ENCODE measurements at regions not wholly inside any gene's neighbourhood (a gene's known extent, or its start where the extent isn't known, plus 50 kb on each side); places are given as distances from the start of the nearest gene placed in this dataset.
A peak's percentile ranks its signal among the peaks of the same experiment; 100 is the strongest.
"Not testable (repeated sequence)": the region's sequence is repeated elsewhere in the genome, so short reads cannot be mapped to it uniquely, and the experiment has no call there.

DNA sequence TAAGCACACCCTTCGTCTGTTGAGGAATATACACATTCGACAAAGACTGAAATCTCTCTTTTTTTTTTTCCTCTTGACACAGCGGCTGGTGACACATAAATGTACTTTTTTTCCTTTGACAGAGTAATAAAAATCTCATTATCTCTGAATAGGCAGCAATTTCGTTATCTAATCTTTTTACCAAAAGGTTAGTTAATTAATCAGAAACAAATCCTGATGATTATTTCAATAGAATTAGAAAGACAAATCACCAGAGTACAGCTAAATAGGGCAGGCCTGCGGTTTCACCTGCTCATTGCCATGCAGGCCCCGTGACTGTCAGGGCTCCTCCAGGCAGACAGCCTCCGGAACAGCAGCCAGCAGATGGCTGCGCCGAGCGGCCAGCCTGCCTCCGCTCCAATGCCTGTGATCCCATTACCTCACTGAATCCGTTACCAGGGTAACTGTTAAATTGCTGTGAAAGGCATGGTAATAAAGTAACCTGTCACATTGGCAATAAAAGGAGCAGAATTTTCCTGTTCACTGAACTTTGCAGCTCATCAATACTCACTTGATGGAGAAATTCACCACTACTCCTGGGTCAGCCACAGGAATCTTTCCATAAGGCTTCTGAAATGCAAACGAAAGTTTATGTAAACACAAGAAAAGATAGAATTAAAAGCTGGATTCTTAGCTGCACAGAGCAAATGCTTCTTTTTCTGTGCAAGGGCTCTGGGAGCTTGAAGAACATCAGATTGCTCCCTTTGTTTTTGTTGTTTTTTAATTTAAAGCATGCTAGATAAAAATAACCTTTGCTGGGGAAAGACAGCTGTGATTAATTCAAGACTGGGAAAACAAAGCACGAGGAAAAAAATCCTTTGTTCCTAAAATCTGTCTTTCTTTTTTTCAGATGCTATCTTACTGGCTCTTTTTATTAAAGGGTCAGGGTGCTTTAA lies 666.4 kb upstream of the ZNF608 start:
- peak; percentile 81 for DNase-seq

DNA sequence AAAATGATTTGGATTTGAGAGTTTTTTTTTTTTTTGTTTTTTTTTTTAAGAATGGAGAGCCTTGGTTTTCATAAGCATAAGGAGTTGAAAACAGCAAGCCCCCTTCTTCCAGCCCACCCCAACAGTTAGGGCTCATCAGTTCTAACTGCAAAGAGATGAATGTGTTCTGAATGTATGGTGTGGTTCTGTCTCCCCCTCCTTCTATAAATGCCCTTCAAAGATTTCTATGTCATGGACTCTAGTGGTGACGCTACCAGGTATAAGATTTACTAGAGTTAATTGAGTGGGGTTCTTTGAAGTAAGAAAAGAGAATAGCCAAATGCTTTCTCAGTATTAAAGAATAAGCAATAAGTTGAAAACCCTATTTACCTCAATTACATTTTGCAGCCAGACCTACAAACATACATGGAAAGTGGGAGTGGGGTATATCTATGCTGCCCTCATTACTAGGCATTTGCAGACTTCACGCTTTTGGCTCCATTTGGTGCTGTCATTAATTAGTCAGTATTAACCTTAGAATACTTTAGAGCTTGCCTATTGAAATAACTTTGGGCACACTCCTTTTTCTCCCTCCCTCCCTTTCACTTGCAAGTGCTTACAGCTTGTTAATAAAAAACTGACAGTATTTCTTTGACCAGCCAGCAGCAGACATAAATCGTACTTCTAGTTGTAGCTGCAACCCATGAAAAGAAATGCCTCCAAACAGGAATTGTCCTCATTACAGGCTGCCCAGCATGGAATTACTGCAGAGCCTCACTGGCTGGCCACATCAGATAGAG lies 667.2 kb upstream of the ZNF608 start:
- DNase-seq = no peak

DNA sequence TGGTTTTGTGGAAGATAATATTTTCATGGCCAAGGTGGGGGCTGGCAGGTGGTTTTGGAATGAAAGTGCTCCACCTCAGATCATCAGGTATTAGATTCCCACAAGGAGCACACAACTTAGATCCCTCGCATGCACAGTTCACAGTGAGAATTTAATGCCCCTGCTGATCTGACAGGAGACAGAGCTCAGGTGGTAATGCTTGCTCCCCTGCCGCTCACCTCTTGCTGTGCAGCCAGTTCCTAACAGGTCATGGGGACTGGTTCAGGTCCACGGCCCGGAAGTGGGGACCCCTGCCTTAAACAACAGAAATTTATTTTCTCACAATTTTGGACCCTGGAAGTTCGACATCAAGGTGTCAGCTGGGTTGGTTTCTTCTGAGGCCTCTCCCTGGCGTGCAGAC lies 668.7 kb upstream of the ZNF608 start:
- DNase-seq = no peak

DNA sequence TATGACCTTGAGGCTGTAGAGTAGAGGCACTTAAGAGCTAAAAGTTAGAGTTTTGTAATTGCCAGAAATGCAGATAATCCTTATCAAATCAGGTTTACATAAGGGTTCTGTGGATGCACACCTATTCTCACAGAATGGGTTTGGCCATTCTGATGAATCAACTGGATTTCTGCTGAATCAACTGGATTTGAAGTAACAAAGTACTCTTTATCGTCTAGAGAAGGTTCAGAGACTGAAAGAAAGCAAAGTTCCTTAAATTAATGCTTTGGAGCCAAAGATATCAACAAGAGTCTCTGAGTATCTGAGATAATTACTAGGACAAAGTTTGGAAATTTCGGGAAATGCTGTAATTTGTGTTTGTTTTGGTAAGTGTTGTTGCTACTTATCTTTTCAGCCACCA lies 669.6 kb upstream of the ZNF608 start:
- DNase-seq = no peak

DNA sequence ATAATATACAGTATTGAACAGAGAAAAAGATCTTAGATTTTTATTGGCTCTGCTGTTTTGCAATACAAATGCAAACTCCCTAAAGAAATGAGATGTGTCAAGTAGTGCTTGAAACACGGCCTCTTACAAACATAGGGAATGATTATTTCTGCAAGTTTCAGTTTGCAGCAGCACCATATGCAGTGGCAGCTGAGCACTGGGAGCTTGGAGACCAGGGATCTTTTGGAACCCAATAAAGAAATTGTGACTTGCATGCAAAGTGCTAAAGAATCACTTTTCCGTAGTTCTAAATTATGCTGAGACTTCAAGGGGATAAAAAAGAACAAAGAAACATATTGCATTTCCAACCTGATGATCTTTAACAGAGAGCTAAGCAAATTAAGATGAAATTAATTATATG lies 674.6 kb upstream of the ZNF608 start:
- no peak for DNase-seq

DNA sequence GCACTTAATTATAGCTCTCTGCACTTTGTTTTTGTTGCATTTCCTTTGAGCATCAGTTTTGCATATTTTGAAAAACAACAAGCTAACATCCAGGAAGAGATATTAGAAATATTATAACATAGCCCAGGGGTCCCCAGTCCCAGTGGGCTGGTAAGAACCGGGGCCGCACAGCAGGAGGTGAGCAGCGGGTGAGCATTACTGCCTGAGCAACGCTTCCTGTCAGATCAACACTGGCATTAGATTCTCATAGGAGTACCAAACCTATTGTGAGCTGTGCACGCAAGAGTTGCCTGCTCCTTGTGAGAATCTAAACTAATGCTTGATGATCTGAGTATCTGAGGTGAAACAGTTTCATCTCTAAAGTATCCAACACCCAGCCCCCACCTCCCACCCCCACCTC lies 675.9 kb upstream of the ZNF608 start:
- no peak for DNase-seq

DNA sequence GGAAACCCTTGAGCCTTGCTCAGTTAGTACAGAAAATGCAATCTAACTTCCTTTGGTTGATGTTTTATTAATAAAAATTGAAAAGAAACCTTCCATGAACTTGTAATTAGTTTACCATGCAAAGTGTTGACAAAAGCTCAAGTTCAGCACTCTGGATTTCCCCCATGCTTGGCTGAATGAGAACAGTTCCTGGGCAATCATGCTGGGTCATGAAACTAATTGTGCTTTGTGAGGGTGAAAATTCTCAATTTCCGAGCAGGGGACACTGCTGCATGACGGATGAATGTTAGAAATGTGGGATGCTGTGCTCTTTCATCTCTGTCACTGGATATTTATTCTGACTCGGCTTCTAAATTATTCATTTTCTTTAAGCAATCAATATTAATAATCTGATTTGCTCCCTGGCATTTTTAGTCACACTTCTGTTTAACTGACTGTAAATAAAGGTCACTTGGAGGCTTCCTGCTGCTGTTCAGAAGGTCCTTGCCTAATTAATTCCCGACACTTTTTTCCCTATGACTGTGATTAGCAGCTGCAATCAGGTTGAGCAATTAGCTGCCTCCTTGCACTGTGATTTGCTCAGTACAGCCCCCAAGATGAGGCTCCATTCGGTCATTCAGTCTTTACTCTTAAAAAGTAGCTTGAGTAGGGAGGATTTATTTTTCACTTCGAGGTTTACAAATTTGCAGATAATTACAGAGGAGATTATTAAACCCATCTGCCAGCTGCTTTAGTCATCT lies 678.1 kb upstream of the ZNF608 start:
- DNase-seq = no peak

DNA sequence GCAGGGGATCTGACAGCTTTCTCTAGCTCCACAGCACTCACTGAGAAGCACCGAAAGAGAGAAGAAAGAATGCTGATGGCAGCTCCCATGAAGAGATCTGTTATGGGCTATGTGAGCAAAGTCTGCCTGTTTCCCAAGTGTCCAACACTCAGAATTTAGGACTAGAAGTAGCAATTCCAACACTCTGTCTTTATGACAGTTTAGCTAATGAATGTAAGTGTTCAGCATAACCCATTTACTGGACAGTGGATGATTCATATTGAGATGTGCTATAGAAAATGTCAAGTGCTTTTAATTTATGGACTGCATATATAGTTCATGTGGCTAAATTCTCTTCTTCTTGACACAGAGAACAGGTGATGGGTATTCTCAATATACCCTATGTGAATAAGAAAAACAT lies 683.1 kb upstream of the ZNF608 start:
- DNase-seq = no peak

DNA sequence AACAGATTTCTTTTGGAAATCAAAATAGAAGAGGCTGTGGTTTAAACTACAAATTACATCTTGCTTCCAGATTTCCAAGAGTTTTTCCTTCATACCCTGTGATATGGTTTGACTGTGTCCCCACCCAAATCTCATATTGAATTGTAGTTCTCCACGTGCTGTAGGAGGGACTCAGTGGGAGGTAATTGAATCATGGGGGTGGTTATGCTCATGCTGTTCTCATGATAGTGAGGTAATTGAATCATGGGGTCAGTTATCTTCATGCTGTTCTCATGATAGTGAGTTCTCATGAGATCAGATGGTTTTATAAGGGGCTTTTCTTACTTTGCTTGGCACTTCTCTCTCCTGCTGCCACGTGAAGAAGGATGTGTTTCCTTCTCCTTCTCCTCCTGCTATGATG lies 687.0 kb upstream of the ZNF608 start:
- no peak for DNase-seq

DNA sequence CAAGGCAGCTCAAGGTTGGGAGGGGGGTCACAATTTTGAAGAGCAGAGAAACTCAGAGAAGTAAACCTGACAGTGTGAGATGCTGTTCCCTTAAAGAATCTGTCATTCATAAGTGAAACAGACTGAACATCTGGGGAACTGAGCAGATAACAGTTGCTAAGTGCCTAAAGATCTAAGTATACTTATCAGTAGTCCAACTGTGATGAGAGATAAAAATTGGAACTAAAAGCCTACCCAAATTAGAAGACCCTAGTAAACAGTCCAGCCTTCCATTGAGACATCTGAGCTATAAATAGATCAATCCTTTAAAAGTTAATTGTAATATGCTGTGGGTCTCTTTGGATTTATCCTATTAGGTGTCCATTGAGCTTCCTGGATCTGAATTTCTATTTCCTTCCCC lies 692.8 kb upstream of the ZNF608 start:
- DNase-seq = no peak

DNA sequence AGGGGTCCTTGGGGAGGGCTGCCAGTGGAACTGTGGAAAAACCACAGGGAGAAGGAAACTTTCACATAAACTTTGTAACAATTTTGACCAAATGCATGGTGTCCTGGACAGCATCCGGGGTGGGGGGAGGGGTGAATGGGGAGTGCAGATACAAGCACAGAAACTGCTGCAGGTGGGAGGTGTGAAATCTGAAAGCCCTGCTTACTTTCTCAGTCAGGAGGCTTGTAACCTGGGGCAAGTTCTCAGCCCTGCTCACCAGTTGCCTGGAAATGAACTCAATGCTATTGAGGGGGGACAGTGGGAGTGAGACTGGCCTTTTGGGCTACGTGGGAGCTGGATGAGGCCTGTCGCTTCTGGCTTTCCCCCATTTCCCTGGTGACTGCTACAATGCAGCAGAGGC lies 694.5 kb upstream of the ZNF608 start:
- no peak for DNase-seq

DNA sequence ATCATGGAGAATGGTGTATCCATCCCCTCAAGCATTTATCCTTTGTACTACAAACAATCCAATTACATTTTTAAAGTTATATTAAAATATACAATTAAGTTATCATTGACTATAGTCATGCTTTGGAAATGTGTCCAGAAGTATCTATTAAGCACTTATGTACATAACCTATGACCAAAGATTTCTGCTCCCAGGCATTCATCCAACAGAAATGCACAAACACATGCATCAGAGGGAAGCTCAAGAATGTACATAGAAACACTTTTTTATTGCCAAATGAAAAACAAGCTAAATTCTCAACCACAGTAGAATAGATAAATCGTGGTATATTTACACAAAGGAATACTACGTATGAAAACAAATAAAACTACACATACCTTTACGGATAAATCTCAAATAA lies 700.5 kb upstream of the ZNF608 start:
- DNase-seq = no peak

DNA sequence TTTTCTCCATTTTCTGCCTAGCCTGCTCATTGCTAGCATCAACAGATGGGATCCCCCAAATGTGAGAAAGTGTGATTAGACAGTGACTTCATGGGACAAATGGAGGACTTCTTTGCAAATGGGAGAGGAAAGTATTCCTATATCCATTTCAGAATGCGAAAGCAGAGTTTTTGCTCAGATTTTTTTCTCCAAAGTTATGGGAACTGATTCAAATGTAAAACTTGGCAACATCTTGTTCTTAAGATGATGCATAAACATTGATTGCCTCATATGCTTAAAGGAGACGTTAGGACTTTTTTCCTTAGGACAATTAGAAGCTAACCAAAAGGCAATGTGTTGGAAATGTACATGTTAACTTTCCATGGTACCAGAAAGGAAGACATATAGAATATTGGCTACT lies 704.3 kb upstream of the ZNF608 start:
- DNase-seq = peak; percentile 70

DNA sequence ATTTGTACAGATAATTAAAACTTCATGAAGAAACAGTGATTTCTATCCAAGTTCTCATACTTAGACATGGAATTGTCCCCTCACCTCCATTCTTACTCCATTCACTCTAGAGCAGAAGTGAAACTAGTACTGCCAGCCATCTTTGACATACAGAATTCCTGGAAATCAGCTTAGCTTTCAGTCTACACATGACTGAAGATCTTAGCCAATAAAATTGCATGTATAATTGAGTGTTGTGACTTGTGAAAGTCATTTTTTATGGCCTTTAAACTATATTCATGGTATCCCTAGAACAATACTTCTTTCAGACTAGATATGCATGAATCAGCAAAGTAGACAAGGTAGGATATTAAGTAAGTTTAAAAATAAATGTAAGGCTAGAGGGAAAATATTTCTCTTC lies 705.2 kb upstream of the ZNF608 start:
- DNase-seq = no peak

DNA sequence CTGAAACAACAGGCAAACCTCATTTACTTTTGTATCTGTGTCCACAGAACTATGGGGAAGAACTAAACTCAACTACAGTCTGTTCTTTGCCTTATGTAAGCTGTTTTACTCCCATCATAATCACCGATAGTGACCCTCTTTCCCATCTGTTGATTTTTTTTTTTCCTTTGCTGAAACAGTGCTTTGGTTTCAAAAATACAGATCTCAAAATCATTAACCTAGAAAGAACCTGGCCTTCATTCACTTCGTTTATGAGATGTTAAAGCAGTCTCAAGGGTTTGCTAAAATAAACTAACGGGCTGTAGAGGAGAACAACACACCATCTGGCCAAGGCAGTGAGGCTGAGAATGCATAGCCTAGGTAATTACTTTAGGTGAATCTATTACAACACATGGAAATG lies 706.6 kb upstream of the ZNF608 start:
- no peak for DNase-seq

DNA sequence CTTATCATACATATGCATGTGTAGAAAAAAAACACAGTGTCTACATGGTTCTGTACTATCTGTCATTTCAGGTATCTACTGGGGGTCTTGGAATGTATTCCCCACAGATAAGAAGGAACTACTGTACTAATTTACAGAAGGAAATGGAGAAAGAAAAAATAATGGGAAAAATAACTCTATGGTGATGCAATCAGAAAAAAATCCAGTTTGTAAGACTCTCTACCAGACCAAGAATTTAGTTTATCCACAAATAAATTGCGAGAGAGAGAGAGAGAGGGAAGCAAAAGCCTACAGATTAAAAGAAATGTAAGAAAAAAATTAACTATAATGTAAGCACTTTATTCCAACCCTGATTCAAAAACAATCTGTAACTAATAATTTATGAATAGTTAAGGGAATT lies 708.6 kb upstream of the ZNF608 start:
- DNase-seq = no peak

DNA sequence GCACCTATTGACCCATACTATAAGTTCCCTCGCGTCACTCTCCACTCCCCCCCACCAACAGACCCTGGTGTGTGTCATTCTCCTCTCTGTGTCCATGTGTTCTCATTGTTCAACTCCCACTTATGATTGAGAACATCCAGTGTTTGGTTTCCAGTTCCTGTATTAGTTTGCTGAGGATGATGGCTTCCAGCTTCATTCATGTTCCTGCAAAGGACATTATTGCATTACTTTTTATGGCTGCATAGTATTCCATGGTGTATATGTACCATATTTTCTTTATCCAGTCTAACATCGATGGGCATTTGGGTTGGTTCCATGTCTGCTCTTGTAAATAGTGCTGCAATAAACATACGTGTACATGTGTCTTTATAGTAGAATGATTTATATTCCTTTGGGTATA lies 709.6 kb upstream of the ZNF608 start:
- DNase-seq = not testable (repeated sequence)

DNA sequence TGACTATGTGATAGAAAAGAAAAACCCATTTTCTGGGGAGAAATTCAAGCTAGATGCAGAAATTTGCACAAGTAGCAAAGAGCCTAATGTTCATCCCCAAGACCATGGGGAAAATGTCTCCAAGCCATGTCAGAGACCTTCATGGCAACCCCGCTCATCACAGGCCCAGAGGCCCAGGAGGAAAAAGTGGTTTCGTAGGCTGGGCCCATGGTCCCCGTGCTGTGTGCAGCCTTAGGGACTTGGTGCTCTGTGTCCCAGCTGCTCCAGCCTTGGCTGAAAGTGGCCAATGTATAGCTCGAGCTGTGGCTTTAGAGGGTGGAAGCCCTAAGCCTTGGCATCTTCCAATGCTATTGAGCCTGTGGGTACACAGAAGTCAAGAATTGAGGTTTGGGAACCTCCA lies 711.2 kb upstream of the ZNF608 start:
- no peak for DNase-seq

DNA sequence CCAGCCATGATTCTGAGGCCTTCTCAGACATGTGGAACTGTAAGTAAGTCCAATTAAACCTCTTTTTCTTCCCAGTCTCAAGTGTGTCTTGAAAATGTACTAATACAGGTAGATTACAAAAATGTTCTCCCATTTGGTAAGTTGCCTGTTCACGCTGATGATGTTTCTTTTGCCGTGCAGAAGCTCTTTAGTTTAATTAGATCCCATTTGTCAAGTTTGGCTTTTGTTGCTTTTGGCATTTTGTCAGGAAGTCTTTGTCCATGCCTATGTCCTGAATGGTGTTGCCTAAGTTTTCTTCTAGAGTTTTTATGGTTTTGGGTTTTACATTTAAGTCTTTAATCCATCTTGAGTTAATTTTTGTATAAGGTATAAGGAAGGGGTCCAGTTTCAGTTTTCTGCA lies 712.5 kb upstream of the ZNF608 start:
- DNase-seq = not testable (repeated sequence)

DNA sequence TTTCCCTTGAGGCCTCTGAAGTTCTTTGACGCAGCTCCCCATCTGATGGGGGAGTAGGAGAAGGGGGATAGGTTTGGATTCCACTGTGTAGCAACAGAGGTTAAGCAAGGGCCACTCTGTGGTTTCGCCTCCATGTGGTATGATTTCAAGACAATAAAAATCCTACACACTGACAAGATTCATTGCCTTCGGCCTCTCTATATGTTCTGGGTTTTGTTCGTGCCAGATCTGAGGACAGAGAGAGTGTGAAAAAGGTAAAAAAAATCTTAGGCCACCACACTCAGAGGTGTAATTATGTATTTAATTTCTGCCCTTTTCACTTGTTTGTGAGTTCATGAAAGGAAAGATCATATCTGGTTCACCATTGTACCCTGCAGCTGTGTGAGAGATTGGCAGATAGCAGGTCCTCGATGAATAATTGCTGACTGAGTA lies 715.2 kb upstream of the ZNF608 start:
- no peak for DNase-seq

DNA sequence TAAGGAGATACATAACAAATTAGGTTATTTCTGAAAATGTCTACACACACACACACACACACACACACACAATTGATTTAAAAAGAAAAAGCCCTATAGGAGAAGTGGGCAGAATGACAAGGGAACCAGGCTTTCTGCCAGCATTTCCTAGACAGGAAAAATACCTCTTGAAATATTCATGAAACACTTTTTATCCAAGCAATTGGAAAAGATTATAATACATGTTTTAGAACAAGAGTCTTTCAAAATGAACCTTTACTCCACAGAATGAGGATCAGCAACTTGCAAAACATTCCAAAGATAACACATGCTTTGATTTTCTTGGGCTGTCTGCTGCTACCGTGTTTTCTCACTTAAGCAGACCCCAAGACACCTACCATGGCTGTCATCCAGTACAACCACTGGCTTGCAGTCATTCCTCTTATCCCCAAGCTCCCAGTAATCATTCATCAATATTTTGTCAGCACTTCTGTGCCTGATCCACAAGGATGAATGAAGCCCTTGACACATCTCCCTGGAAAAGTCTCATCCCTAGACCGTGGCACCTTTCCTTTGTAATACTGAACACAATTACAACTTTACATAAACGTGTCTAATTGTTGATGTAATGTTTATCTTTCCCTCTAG lies 717.1 kb upstream of the ZNF608 start:
- no peak for DNase-seq

DNA sequence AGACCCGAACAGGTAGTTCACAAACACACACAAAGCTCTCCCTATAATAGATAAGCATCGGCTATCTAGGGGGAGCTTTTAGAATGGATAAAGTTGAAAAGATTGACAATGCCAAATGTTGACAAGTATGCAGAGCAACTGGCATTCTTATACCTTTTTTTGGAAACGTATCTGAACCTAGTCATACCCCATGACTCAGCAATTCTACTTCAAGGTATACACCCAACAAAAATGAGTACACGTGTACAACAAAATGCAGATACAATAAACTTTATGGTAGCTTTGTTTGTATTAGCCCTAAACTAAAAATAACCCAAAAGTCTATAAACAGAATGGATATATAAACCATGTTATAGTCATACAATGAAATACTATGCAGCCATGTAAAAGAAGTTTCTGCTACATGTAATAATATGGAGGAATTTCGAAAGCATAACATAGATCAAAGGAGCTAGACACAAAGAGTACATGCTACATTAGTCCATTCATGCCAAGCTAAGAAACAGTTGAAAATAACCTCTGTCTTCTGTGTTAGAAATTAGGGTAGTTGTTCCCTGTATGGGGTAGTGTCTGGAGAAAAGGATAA lies 718.5 kb upstream of the ZNF608 start:
- DNase-seq = no peak
